GM10266 (cell line): ENCODE measurements at regions not wholly inside any gene's neighbourhood (a gene's known extent, or its start where the extent isn't known, plus 50 kb on each side); places are given as distances from the start of the nearest gene placed in this dataset.

Experiments used
- DNase-seq: peaks from one replicate; pipeline ENCODE4 v3.0.0; 2012; ENCODE audit errors: extremely low spot score
- TF ChIP-seq, protein P1 (sequence below): IDR thresholded peaks from 2 replicates; pipeline ENCODE4 v1.5.1; 2012; ENCODE audit warnings: mild to moderate bottlenecking, low read depth; ENCODE audit not compliant: control insufficient read depth, insufficient read depth; ENCODE audit errors: missing control alignments

DNA sequence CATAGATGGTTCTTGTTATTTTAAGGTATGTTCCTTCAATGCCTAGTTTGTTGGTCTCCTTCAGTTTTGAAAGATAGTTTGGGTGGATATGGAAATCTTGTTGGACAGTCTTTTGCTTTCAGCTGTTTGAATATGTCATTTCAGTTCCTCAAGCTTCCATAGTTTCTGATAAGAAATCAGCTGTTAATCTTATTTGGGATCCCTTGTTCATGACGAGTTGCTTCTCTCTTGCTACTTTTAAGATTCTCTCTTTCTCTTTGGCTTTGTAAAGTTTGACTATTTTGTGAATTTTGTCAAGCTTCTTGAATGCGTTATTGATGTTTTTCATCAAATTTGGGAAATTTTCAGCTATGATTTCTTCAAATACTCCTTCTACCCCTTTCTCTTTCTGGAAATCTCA is 129.5 kb downstream of the GNL3L start:
- no peak for DNase-seq
- TF ChIP-seq, protein P1, sequence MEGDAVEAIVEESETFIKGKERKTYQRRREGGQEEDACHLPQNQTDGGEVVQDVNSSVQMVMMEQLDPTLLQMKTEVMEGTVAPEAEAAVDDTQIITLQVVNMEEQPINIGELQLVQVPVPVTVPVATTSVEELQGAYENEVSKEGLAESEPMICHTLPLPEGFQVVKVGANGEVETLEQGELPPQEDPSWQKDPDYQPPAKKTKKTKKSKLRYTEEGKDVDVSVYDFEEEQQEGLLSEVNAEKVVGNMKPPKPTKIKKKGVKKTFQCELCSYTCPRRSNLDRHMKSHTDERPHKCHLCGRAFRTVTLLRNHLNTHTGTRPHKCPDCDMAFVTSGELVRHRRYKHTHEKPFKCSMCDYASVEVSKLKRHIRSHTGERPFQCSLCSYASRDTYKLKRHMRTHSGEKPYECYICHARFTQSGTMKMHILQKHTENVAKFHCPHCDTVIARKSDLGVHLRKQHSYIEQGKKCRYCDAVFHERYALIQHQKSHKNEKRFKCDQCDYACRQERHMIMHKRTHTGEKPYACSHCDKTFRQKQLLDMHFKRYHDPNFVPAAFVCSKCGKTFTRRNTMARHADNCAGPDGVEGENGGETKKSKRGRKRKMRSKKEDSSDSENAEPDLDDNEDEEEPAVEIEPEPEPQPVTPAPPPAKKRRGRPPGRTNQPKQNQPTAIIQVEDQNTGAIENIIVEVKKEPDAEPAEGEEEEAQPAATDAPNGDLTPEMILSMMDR, result no peak

DNA sequence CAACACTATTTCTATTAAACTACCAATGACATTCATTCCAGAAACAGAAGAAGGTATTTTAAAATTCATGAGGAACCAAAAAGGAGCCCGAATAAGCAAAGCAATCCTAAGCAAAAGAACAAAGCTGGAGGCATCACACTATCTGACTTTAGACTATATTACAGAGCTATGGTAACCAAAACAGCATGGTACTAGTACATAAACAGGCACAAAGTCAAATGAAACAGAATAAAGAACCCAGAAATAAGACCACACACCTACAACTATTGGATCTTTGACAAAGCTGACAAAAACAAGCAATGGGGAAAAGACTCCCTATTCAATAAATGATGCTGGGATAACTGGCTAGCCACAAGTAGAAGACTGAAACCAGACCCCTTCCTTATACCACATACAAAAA is 122.3 kb downstream of the ITIH6 start:
- no peak for DNase-seq
- TF ChIP-seq, protein P1, result no peak

DNA sequence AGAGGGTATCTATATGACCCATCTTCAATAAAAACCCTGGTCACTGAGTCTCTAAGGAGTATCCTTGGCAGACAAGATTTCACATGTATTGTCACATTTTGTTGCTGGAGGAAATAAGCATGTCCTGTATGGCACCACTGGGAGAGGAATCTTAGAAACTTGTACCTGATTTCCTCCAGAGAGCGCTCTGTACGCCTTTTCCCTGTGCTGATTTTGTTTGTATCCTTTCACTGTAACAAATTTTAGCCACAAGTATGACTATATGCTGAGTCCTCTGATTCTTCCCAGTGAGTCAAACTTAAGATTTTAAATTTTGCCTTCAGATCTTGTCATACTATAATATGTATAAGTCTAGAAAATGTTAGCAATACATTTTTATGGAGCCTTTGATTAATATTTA is 102.8 kb downstream of the ITIH6 start:
- TF ChIP-seq, protein P1, result no peak
- DNase-seq, result no peak

DNA sequence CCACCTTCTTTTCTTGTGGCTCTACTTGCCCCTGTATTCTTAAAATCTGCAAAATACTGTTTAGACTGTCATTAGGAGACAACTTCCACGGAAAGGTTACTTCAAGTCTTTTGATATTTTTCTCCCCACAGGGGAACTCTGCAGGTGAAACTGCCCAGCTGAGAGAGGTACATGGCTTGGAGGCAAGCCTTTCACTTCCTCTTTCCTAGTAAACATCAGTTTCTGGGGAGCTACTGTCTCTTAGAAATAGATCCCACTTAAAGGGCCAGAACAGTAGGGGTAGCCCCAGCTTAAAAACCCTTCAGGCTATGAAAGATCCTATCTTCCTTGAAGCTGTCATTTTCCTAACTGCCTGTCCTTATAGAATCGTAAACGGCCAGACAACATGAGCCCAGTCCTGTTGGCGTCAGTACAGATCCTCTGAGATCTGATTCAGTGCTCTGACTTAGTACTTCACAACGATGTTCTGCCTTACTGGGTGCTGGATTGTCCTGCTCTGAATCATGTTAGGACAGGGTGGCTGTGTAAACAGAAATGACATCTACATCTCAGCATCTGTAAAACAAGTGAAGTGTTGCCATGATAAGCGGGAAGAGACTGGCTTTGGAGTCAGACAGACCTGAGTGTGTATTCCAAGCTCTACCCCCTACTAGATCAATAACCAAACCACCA is 102.1 kb downstream of the ITIH6 start:
- TF ChIP-seq, protein P1, result no peak
- peak; percentile 6 for DNase-seq
